Neuronal stem cell (in vitro differentiated cells): ENCODE measurements at regions not wholly inside any gene's neighbourhood (a gene's known extent, or its start where the extent isn't known, plus 50 kb on each side); places are given as distances from the start of the nearest gene placed in this dataset.
"Not testable (repeated sequence)": the region's sequence is repeated elsewhere in the genome, so short reads cannot be mapped to it uniquely, and the experiment has no call there.

Source experiments
- DNase-seq: peaks from one replicate; pipeline ENCODE4 v3.0.0-alpha.2; 2013; ENCODE audit warnings: low spot score
- H2AFZ ChIP-seq: one replicate; pipeline ENCODE4 v1.6.1; 2013; ENCODE audit warnings: mild to moderate bottlenecking, low read length, inconsistent platforms
- H2AK5ac ChIP-seq: 2 replicates; pipeline ENCODE4 v1.6.1; 2013; ENCODE audit warnings: low read depth, mild to moderate bottlenecking, inconsistent platforms, low read length, moderate library complexity, mixed read lengths
- H2BK120ac ChIP-seq: 2 replicates; pipeline ENCODE4 v1.6.1; 2013; ENCODE audit warnings: low read depth, mild to moderate bottlenecking, inconsistent platforms, low read length, moderate library complexity, mixed read lengths
- H2BK12ac ChIP-seq: one replicate; pipeline ENCODE4 v1.6.1; 2013; ENCODE audit warnings: low read length, inconsistent platforms
- H2BK15ac ChIP-seq: 2 replicates; pipeline ENCODE4 v1.6.1; 2013; ENCODE audit warnings: mild to moderate bottlenecking, low read length, inconsistent platforms, mixed read lengths
- H2BK5ac ChIP-seq: one replicate; pipeline ENCODE4 v1.6.1; 2013; ENCODE audit warnings: inconsistent platforms, mild to moderate bottlenecking, low read length, moderate library complexity
- H3K14ac ChIP-seq: one replicate; pipeline ENCODE4 v1.6.1; 2013; ENCODE audit warnings: low read length, inconsistent platforms
- H3K18ac ChIP-seq: 2 replicates; pipeline ENCODE4 v1.6.1; 2013; ENCODE audit warnings: low read length, inconsistent platforms
- H3K23ac ChIP-seq: 2 replicates; pipeline ENCODE4 v1.6.1; 2013; ENCODE audit warnings: low read depth, mild to moderate bottlenecking, mixed read lengths, low read length, inconsistent platforms; ENCODE audit not compliant: poor library complexity
- H3K27ac ChIP-seq: replicated peaks from 3 replicates; pipeline ENCODE4 v1.5.1; 2013; ENCODE audit warnings: low read length, inconsistent platforms
- H3K27me3 ChIP-seq, 3 experiments: 2 replicates each; pipeline ENCODE4 v1.6.1; 2013; ENCODE audit warnings: low read length in 3 of 3, mild to moderate bottlenecking in 2 of 3, inconsistent platforms in 1 of 3, low read depth in 1 of 3, mixed read lengths in 1 of 3, moderate library complexity in 1 of 3; ENCODE audit not compliant: control insufficient read depth in 3 of 3, insufficient read depth in 3 of 3
- H3K36me3 ChIP-seq, 2 donors: replicated peaks in 1 of 2; 2 replicates each; pipeline ENCODE4 v1.6.1; 2013; ENCODE audit warnings: low read length in 2 of 2; ENCODE audit not compliant: control insufficient read depth in 2 of 2, insufficient read depth in 2 of 2
- H3K4ac ChIP-seq: 2 replicates; pipeline ENCODE4 v1.6.1; 2013; ENCODE audit warnings: inconsistent platforms, mild to moderate bottlenecking, low read length, moderate library complexity
- H3K4me1 ChIP-seq, 2 donors: 1 replicate in 1 of 2; 2 replicates in 1 of 2; pipeline ENCODE4 v1.6.1; 2013; ENCODE audit warnings: low read length in 2 of 2, low read depth in 1 of 2; ENCODE audit not compliant: control insufficient read depth in 2 of 2, insufficient read depth in 1 of 2
- H3K4me2 ChIP-seq: one replicate; pipeline ENCODE4 v1.6.1; 2013; ENCODE audit warnings: mild to moderate bottlenecking, low read length, inconsistent platforms; ENCODE audit not compliant: insufficient read depth, poor library complexity, severe bottlenecking
- H3K4me3 ChIP-seq, 2 donors: 2 replicates each; pipeline ENCODE4 v1.5.1; 2013; ENCODE audit warnings: low read length in 2 of 2, mild to moderate bottlenecking in 2 of 2, inconsistent platforms in 1 of 2, moderate library complexity in 1 of 2
- H3K79me1 ChIP-seq: one replicate; pipeline ENCODE4 v1.6.1; 2013; ENCODE audit warnings: low read depth, mild to moderate bottlenecking, inconsistent platforms, low read length, moderate library complexity
- H3K9ac ChIP-seq: one replicate; pipeline ENCODE4 v1.6.1; 2013; ENCODE audit warnings: mild to moderate bottlenecking, low read depth, low read length, inconsistent platforms; ENCODE audit not compliant: poor library complexity
- H3K9me3 ChIP-seq, 2 donors: replicated peaks in 1 of 2; 2 replicates each; pipeline versions ENCODE3 to v1.6.1; 2013; ENCODE audit warnings: low read length in 2 of 2, mild to moderate bottlenecking in 2 of 2, inconsistent platforms in 1 of 2, low read depth in 1 of 2, mixed read lengths in 1 of 2, moderate library complexity in 1 of 2; ENCODE audit not compliant: control insufficient read depth in 2 of 2, insufficient read depth in 1 of 2
- H4K8ac ChIP-seq: one replicate; pipeline ENCODE4 v1.6.1; 2013; ENCODE audit warnings: low read depth, mild to moderate bottlenecking, inconsistent platforms, low read length, moderate library complexity
- H4K91ac ChIP-seq: one replicate; pipeline ENCODE4 v1.6.1; 2013; ENCODE audit warnings: low read length, low read depth, mild to moderate bottlenecking, inconsistent platforms; ENCODE audit not compliant: poor library complexity
- WGBS, 2 donors: extraction: QIAGEN DNeasy Blood & Tissue Kit; methylation state at CpG; one replicate each; pipeline ENCODE4 v1.1.7; 2013; ENCODE audit warnings: missing lambda C conversion rate in 2 of 2, mixed read lengths in 1 of 2; ENCODE audit not compliant: insufficient read length in 2 of 2, insufficient replicate concordance in 1 of 2; ENCODE audit errors: extremely low coverage in 2 of 2; 5-methylcytosine and 5-hydroxymethylcytosine counted together

- not testable (repeated sequence) for H3K23ac ChIP-seq, H2AK5ac ChIP-seq, H3K36me3 ChIP-seq, H2BK12ac ChIP-seq, H3K9ac ChIP-seq, H4K91ac ChIP-seq, H3K79me1 ChIP-seq, DNase-seq, H2AFZ ChIP-seq, H2BK15ac ChIP-seq, H3K27ac ChIP-seq, H3K4me1 ChIP-seq, H3K4me2 ChIP-seq, H2BK120ac ChIP-seq, H3K14ac ChIP-seq, H3K18ac ChIP-seq, H3K4me3 ChIP-seq, H4K8ac ChIP-seq, H3K4ac ChIP-seq, H3K27me3 ChIP-seq, H3K9me3 ChIP-seq, H2BK5ac ChIP-seq
- no CpG with 5 or more reads among the region's 2 CpGs for WGBS, 2 donors
Measured at GRCh38 chr17:33882273-33882672, 372.8 kb upstream of the CCL2 start.

DNA sequence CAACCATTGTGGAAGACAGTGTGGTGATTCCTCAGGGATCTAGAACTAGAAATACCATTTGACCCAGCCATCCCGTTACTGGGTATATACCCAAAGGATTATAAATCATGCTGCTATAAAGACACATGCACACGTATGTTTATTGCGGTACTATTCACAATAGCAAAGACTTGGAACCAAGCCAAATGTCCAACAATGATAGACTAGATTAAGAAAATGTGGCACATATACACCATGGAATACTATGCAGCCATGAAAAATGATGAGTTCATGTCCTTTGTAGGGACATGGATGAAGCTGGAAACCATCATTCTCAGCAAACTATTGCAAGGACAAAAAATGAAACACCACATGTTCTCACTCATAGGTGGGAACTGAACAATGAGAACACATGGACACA, 372.4 kb upstream of the CCL2 start:
- not testable (repeated sequence) for H2BK12ac ChIP-seq, H3K4me1 ChIP-seq, H2AFZ ChIP-seq, H4K8ac ChIP-seq, H3K79me1 ChIP-seq, H3K4me2 ChIP-seq, H4K91ac ChIP-seq, H2AK5ac ChIP-seq, H3K36me3 ChIP-seq, H3K23ac ChIP-seq, H3K18ac ChIP-seq, H2BK5ac ChIP-seq, H3K9ac ChIP-seq, H2BK120ac ChIP-seq, H3K4me3 ChIP-seq, H2BK15ac ChIP-seq, H3K14ac ChIP-seq, H3K27me3 ChIP-seq, H3K4ac ChIP-seq, DNase-seq, H3K9me3 ChIP-seq, H3K27ac ChIP-seq
- no CpG with 5 or more reads among the region's 3 CpGs for WGBS, 2 donors

GRCh38 chr17:33888455-33888854, 366.6 kb upstream of the CCL2 start:
- Histone ChIP-seq H3K36me3 (no peaks in the 10 kb centered on the region), H2BK5ac (no peak overlapping the region), H4K91ac (no peak overlapping the region), H3K9me3 (no peaks in the 10 kb centered on the region), H2BK15ac (no peak overlapping the region), H4K8ac (no peak overlapping the region), H3K4me2 (no peak overlapping the region), H3K27ac (no peak overlapping the region), H3K9ac (no peak overlapping the region), H3K4me1 (no peaks in the 10 kb centered on the region), H2BK120ac (no peak overlapping the region), H3K4me3 (no peak overlapping the region), H3K14ac (no peak overlapping the region), H3K27me3 (no peaks in the 10 kb centered on the region), H3K23ac (no peak overlapping the region), H2AK5ac (no peak overlapping the region), H2AFZ (no peak overlapping the region), H3K18ac (no peak overlapping the region), H3K4ac (no peak overlapping the region), H3K79me1 (no peaks in the 10 kb centered on the region), H2BK12ac (no peak overlapping the region)
- no peak for DNase-seq
- no CpG with 5 or more reads among the region's 3 CpGs for WGBS, 2 donors

GRCh38 chr17:33889040-33889439, 366.0 kb upstream of the CCL2 start:
- no peak overlapping the region for H3K18ac ChIP-seq
- H2BK12ac ChIP-seq: no peak overlapping the region
- no peak overlapping the region for H3K14ac ChIP-seq
- no CpG with 5 or more reads among the region's 2 CpGs for WGBS, 2 donors
- H3K4ac ChIP-seq: no peak overlapping the region
- H3K23ac ChIP-seq: no peak overlapping the region
- H3K4me3 ChIP-seq: no peak overlapping the region
- H3K27me3 ChIP-seq: no peaks in the 10 kb centered on the region
- H3K9me3 ChIP-seq: no peaks in the 10 kb centered on the region
- no peak overlapping the region for H4K91ac ChIP-seq
- no peak overlapping the region for H4K8ac ChIP-seq
- no peak overlapping the region for H2BK120ac ChIP-seq
- no peak overlapping the region for H3K27ac ChIP-seq
- H3K79me1 ChIP-seq: no peaks in the 10 kb centered on the region
- H2BK15ac ChIP-seq: no peak overlapping the region
- no peak for DNase-seq
- no peak overlapping the region for H2AK5ac ChIP-seq
- no peak overlapping the region for H2AFZ ChIP-seq
- no peak overlapping the region for H2BK5ac ChIP-seq
- no peak overlapping the region for H3K4me2 ChIP-seq
- H3K36me3 ChIP-seq: no peaks in the 10 kb centered on the region
- no peak overlapping the region for H3K9ac ChIP-seq
- no peaks in the 10 kb centered on the region for H3K4me1 ChIP-seq
